GM18858 (cell line): ENCODE measurements at regions not wholly inside any gene's neighbourhood (a gene's known extent, or its start where the extent isn't known, plus 50 kb on each side); places are given as distances from the start of the nearest gene placed in this dataset.
"Not testable (repeated sequence)": the region's sequence is repeated elsewhere in the genome, so short reads cannot be mapped to it uniquely, and the experiment has no call there.

Experiments
- ATAC-seq: cut with Tn5 transposase; IDR thresholded peaks from one replicate; pipeline ENCODE4 v1.9.1; 2021; ENCODE audit not compliant: unreplicated experiment

DNA sequence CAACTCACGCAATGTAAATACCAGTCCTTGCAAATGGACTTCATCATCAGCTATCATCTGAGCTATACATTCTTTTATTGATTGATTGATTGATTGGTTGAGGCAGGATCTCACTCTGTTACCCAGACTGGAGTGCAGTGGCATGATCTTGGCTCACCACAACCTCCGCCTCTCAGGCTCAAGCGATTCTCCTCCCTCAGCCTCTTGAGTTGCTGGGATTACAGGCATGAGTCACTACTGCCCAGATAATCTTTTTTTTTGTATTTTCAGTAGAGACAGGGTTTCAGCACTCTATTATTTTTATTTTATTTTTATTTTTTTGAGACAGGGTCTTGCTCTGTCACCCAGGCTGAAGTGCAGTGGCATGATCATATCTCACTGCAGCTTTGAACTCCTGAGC is 369.5 kb downstream of the MAT2B start:
- ATAC-seq, result not testable (repeated sequence)

DNA sequence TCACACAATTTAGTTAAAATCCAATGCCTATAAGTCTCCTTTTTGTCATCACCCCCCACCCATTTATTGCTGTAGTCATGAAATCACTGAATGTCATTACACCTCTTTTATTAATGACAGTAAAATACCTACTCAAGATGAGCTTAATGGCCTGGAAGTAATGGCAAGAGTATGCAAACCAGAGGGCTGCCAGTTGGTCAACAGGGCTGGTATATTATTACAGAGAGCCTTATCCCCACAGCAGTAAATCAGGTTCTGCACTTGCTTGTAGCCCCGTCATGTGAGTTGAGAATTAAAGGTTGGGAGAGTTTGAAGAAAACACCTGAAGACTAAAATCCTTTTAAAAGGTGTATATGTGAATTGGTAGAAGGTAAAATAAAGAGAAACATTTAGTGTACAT is 372.4 kb downstream of the MAT2B start:
- no peak for ATAC-seq

DNA sequence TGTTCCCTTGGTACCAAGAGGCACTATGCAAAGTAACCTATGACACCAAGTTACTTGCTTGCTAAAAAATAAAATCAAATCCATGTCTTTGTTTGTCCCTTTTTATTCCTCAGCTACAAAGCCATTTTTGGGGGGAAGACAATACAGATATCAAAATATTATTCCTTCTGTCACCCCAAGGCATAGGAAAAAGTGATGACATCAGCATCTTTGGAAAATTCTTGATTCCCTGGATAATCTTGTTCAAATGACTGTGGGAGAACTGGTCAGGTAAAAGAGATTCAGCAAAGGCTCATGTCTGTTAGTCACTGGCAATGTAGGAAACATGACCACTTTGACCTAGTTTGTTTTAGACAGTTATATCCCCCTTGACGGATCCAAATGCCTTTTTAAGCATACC is 373.1 kb downstream of the MAT2B start:
- ATAC-seq, result no peak

DNA sequence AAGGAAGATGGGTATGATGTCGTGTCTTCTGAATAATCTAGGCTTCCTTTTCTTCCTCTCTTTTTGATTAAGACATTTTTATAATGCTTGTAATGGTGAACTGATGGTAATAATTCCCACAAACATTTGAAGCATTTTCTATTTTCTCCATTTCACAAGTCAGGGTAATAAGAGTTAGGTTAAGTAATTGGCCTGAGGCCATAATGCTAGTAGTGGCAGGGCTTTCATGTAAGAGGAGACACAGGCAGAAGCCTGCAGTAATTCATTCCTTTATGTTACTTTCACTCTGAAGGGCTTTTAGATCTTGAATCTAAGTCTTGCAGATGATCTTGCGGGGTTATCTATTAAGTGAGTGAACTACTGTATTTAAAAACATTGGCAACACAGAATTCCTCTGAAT is 374.9 kb downstream of the MAT2B start:
- no peak for ATAC-seq

DNA sequence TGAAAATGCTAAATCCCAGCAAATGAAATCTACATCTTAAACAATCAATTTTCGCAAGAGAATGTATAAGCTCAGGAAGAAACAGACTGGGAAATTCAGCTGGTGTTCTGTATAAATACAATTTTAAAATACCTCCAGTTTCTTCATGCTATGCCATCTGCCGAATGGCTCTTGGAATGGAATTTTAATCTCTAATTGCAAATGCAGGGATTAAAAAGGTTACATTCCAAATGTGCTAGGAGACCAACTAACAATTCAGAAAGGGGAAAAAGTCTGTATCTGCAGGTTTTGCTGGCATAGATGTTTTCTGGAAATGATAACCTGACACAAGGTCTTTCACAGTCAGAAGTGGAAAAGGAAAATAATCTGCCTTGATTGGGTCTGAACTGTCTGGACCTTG is 379.7 kb downstream of the MAT2B start:
- no peak for ATAC-seq

DNA sequence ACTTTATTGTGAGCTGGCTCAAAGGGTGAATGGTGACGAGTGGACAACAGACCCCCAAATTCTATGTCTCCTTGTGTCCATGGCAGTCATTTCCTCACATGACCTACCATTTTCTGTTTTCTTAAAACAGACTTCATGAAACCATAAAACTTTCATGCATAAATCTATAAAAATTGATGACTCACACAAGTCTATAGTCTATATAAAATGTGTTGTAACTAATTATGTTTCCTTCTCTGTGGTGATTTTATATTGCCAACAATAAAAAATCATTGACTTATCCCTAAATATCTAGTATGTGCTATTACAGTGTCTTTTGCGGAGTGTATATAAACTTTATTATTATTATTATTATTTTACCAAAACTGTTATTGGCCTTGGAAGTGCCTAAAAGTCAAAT is 382.4 kb downstream of the MAT2B start:
- no peak for ATAC-seq

DNA sequence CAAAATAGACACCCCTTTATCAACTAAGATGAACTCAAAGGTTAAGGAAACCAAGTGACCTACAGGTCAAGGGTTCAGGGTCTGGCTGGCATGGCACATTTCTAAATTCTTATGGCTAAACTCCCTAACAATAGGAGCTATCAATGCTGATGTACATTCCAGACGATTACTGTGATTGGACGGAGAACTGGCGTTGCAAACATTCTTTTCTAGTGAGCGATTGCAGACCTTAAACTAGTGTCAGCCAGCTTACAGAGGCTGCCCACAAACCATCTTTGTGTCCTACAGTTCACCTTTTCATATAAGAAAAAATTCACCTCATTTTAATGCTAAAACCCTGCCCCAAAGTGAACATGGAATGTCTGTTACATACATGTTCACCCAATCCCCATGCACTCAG is 382.9 kb downstream of the MAT2B start:
- ATAC-seq, result no peak

DNA sequence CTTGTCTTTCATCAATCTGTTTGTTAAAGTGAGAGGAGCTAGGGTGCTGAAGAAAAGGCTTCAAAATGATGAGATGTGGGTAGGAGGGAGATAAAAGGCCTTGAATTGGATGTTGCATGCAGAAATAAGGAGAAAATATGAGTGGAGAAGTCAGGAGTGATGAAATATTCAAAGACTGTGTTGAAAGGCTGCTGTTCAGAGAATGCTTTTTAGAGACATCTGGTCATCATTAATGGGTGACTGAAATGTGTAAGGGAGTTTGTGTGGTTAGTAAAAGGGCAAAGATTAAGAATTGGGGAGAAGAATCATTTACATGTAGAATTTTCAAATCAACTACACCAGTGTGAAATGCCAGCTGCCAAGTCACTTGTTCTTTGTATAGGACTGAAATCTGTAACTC is 383.9 kb downstream of the MAT2B start:
- ATAC-seq, result no peak

DNA sequence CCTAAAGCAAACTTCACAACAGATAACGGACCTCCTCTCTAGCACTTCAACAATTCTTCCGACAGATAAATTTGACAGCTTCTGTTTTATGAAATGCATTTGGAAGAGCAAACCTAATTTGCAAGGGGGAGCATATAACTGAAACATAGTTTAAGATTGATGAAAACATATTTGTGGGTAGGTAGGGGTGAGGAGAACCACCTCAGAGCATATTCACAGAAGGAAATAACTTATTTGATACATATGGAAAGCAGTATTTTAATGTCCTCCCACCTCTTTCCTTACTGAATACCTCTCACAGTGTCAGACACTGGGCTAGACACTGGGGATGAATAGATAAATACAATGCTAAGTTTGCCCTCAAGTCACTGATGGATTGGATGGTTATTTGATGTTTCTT is 384.8 kb downstream of the MAT2B start:
- ATAC-seq, result no peak

DNA sequence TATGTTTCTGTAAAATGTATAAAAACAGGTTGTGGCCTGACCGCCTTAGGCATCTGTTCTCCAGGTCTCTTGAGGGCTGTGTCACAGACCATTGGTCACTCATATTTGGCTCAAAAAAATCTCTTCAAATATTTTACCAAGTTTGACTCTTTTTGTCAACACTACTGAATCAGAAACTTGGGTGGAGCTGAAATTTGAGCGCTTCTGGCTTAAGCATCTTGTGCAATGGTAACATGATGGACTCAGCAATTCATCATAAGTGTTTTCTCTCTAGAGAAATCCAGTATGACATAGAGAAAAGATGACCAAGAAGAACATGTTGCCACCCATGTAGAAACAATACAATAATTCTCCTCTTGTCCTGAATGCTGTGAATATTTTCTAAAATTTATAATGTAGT is 387.9 kb downstream of the MAT2B start:
- no peak for ATAC-seq

DNA sequence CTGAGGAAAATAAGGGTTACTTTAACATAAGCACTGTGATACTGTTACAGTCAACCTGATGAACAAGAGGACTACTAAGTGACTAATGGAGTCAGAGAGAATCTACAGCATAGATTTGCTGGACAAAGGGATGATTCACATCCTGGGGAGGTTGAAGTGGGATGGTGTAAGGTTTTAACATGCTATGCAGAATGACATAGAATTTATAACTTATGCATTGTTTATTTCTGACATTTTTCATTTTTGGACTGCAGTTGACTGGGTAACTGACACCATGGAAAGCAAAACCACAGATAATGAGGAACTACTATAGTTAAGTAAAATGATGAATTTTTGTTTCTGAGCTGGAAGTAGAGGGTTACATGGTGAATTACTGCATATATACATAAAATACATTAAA is 389.2 kb downstream of the MAT2B start:
- no peak for ATAC-seq

DNA sequence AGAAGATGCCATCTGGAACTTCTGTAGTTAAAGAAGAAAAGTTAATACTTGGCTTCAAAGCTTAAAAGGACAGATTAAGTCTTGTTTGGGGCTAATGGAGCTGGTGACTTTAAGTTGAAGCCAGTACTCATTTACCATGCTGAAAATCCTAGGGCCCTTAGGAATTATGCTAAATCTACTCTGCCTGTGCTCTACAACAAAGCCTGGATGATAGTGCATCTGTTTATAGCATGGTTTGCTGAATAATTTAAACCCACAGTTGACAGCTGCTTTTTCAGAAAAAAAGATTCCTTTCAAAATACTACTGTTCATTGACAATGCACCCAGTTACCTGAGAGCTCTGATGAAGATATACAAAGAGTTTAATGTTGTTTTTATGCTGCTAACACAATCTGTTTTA is 393.5 kb downstream of the MAT2B start:
- ATAC-seq, result no peak

DNA sequence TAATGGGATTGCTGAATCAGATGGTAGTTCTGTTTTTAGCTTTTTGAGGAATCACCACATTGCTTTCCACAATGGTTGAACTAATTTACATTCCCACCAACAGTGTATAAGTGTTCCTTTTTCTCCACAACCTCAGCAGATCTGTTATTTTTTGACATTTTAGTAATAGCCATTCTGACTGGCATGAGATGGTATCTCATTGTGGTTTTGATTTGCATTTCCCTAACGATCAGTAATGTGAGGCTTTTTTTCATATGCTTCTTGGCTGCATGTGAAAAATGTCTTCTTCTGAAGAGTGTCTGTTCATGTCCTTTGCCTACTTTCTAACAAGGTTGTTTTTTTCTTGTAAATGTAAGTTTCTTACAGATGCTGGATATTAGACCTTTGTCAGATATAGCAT is 402.4 kb downstream of the MAT2B start:
- ATAC-seq, result not testable (repeated sequence)

DNA sequence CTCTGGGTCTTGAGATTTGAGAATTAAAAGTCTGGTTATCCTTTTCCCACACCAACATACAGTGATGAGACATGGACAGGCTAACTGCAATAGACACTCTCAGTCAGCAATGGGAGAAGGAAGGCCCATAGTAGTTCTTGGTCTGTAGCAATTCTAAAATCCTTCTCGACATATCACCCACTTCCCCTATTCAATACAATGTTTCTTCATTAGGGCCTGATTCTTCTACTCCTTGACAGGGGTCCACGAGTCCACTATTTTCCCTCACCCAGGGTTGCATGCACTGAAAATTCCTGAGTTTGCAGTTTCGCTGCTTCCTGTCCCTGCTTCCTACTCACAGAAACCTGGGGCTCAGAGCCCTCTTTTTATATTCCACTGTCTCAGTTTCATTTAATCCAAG is 402.8 kb downstream of the MAT2B start:
- no peak for ATAC-seq

DNA sequence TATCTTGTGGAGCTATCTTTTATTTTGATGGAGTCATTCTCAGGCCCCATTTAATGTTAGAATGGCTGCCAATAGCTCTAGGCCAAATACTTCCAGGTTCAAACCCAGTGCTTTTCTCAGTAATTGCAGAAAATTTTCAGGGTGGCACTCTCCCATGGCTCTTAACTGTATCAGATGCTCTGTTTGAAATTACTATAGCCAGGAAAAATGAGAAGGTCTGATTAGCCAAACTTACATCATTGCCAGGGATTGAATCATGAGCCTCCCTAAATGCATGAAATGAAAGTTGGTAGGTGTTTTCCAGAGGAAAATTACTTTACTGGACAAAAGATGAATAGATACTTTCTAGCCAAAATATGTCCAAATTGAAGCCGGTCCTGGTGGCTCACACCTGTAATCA is 404.8 kb downstream of the MAT2B start:
- no peak for ATAC-seq

DNA sequence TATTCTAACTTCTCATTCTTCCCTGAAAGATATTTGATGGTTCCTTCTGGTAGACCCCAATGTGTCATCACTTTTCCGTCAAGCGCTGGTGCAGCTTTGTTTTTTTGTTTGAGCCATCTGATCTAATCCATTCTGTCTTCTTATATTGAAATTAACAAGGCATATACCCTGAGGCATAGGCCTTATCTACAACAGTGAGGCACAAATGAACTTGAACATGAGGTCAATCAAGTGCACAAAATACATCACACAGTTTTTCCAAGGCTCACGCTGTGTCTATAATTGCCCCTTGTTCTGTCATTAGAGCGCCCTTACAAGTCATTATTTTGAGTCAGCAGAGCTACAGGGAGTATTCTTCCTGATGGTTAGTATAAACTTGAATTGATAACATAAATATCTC is 406.6 kb downstream of the MAT2B start:
- ATAC-seq, result no peak

DNA sequence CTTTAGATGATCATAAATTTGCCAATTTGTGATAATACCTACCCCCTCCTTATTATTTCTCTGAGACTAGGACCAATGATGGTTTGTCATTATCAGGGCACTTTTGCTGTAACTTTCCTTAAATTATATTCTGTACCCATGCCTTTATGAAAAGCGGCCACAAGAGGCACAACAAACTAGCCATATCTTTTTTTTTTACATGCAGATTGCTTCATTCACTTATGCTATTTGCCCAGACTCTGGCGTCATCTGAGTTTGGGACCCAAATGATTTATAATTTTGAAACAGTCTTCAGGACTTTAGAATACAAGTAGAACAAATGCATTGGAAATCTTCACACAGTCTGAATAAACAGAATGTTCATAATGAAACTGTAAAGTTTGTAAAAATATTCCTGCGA is 408.1 kb downstream of the MAT2B start:
- ATAC-seq, result no peak

DNA sequence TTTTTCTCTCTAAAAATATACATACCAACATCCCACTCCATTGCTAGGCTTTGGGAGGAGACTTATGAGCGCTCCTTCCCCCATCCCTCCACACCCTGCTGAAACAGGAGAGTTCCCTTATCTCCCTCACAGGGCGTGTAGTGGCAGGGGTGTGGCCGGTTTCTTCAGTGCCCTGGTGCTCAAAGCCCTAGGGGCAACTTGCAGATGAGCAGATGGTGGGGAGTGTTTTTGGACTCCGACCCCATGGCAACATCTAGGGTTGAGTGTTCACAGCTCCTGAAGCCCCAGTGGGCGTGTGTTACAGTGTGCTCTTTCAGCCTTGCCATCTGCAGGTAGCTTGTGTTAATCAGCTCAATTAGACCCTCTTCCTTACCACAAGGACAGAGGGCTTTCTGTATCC is 409.5 kb downstream of the MAT2B start:
- peak; percentile 22 for ATAC-seq

DNA sequence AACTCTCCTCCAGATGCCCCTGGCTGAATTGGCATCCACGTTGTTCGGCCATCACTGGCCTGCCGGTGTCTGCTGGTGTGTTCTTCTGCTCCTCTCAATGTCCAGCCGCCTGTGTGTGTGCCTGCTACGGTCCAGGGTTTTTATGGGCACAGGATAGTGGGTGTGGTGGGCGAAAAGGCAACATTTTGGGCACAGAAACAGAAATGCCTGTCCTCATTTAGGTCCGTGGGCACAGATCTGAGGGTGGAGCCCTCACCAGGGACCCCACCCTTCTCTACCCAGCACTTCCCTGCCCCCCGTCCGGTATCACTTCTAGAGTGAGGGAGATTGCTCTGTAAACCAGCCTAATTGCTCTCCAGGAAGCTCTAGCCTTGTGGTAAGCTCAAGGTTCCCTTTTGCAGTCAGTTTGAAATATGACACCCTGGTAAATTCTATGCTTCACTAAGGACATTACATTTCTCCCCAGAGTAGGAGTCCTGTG is 410.1 kb downstream of the MAT2B start:
- peak; percentile 70 for ATAC-seq

DNA sequence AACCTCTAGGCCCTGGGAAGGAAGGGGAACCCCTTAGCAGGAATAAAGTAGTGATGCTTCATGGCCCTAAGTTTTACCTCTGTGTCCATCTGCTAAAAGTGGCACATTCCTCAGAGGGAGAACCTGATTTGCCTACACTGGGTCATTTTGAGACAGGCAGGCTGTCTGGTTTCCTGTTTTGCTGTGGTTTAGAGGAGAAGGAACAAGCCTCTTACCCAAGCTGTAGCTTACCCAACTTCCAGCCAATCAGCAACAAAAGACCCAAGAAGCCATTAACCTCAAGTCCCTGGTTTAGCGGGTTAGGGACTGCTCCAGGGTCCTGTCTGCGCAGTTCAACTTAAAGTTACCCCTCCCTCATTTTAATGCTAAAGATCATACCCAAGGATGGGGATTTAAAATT is 411.0 kb downstream of the MAT2B start:
- ATAC-seq, result peak; percentile 82

DNA sequence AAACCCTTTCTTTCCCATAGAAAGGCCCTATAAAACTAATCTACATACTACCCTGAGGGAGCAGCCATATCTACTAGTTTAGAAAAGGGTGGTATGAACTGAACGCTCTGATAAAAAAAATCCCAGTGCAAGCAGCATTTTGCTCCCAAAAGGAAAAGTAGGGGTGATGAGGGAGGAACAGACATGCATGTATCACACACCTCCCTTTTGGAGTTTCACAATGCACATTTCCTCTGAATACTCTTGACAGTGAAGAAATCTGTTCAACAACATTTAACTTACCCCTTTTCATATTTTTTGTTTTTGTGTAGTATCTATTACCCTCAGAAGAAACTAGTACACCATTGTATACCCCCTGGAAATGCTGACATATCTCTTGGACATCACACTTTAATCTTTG is 411.4 kb downstream of the MAT2B start:
- no peak for ATAC-seq

DNA sequence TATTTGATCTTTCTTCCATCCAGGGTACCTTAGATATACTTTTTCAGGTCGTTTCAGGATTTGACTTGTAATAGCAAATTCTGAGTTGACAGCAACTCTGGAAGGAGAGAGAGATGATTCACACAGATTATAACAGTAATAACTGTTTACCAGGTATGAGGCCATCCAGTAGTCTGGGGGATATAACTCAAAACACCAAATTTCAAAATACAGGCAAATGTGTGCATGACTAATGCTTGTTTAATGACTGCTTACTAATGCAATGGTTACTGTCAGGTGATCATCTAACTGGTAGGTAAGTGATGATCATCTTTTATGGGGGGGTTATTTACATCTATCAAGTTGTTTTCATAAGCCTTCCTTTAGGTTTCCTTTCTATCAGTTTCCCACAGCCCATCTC is 412.3 kb downstream of the MAT2B start:
- ATAC-seq, result no peak

DNA sequence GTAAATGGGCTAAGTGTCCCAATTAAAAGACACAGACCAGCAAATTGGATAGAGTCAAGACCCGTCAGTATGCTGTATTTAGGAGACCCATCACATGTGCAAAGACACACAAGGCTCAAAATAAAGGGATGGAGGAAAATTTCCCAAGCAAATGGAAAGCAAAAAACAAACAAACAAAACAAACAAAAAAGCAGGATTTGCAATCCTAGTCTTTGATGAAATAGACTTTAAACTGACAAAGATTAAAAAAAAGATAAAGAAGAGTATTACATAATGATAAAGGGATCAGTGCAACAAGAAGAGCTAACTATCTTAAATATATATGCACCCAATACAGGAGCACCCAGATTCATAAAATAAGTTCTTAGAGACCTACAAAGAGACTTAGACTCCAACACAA is 429.6 kb downstream of the MAT2B start:
- not testable (repeated sequence) for ATAC-seq

DNA sequence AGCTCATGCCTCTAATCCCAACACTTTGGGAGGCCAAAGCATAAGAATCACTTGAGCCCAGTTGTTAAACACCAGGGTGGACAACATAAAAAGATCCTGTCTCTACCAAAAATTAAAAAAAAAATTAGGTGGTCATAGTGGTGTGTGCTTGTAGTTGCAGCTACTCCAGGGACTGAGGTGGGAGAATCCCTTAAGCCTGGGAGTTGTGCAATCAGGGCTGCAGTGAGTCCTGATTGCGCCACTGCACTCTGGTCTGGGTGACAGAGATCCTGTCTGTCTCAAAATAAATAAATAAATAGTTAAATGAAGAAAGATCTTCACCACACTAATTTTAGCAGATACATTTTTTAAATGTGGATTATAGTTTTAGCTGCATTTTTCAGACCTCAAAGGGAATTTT is 433.2 kb downstream of the MAT2B start:
- ATAC-seq, result no peak
